M059J (cell line): ENCODE measurements at regions not wholly inside any gene's neighbourhood (a gene's known extent, or its start where the extent isn't known, plus 50 kb on each side); places are given as distances from the start of the nearest gene placed in this dataset.
"Not testable (repeated sequence)": the region's sequence is repeated elsewhere in the genome, so short reads cannot be mapped to it uniquely, and the experiment has no call there.

ENCODE experiments used
- DNase-seq: peaks from one replicate; pipeline ENCODE4 v3.0.0-alpha.2; 2012; ENCODE audit warnings: low read depth

- not testable (repeated sequence) for DNase-seq
Observed at GRCh38 chr4:9505341-9505740, 61.1 kb downstream of the DEFB131A start.

GRCh38 chr4:9506672-9507071, 62.5 kb downstream of the DEFB131A start:
- DNase-seq = not testable (repeated sequence)

GRCh38 chr4:9512941-9513340, 68.7 kb downstream of the DEFB131A start:
- not testable (repeated sequence) for DNase-seq

- not testable (repeated sequence) for DNase-seq
Observed at GRCh38 chr4:9519631-9520030, 75.4 kb downstream of the DEFB131A start.

GRCh38 chr4:9522903-9523302, 78.7 kb downstream of the DEFB131A start:
- DNase-seq = not testable (repeated sequence)

GRCh38 chr4:9524406-9524805, 80.2 kb downstream of the DEFB131A start:
- not testable (repeated sequence) for DNase-seq

GRCh38 chr4:9532134-9532862, 88.1 kb downstream of the DEFB131A start:
- DNase-seq = not testable (repeated sequence)

GRCh38 chr4:9532863-9533192, 88.6 kb downstream of the DEFB131A start:
- not testable (repeated sequence) for DNase-seq

GRCh38 chr4:9537101-9537500, 92.9 kb downstream of the DEFB131A start:
- DNase-seq = peak; percentile 6

GRCh38 chr4:9539939-9540520, 95.8 kb downstream of the DEFB131A start:
- not testable (repeated sequence) for DNase-seq

GRCh38 chr4:9541388-9541915, 97.2 kb downstream of the DEFB131A start:
- DNase-seq = not testable (repeated sequence)

- not testable (repeated sequence) for DNase-seq
Observed at GRCh38 chr4:9544851-9545250, 100.6 kb downstream of the DEFB131A start.

- DNase-seq = not testable (repeated sequence)
Observed at GRCh38 chr4:9547470-9547869, 103.3 kb downstream of the DEFB131A start.

GRCh38 chr4:9556076-9556475, 111.9 kb downstream of the DEFB131A start:
- not testable (repeated sequence) for DNase-seq

GRCh38 chr4:9577869-9578268, 133.7 kb downstream of the DEFB131A start:
- not testable (repeated sequence) for DNase-seq

- not testable (repeated sequence) for DNase-seq
Observed at GRCh38 chr4:9582880-9583279, 138.7 kb downstream of the DEFB131A start.

- no peak for DNase-seq
Observed at GRCh38 chr4:9592010-9592409, 147.8 kb downstream of the DEFB131A start.

GRCh38 chr4:9594948-9595347, 150.7 kb downstream of the DEFB131A start:
- no peak for DNase-seq

GRCh38 chr4:9595531-9595930, 151.3 kb downstream of the DEFB131A start:
- not testable (repeated sequence) for DNase-seq

- no peak for DNase-seq
Observed at GRCh38 chr4:9599266-9599665, 155.1 kb downstream of the DEFB131A start.

- no peak for DNase-seq
Observed at GRCh38 chr4:9600246-9600645, 156.0 kb downstream of the DEFB131A start.

- no peak for DNase-seq
Observed at GRCh38 chr4:9602389-9602914, 158.2 kb downstream of the DEFB131A start.
